ENCODE measurements at regions not wholly inside any gene's neighbourhood (a gene's known extent, or its start where the extent isn't known, plus 50 kb on each side); places are given as distances from the start of the nearest gene placed in this dataset.

DNA sequence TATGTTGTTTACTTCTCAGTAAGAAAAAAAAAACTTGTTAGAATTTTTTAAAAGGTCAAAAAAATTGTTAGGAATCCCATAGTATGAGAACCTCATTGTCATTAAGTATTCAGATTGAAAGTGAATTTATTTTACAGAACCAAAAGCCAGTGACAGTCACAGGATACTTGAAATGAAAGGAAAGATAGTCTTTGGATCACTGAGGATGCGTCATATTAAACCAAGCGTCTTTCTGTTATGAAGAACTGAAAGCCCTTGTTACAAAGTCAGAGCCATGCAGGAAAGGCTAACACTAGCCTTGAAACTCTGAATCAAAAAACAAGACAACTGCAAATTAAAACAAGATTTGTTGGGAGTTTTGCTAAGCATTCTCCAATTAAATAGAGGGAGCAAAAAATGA, 1348.0 kb upstream of the SLC10A2 start:
- TF ChIP-seq, protein P1, sequence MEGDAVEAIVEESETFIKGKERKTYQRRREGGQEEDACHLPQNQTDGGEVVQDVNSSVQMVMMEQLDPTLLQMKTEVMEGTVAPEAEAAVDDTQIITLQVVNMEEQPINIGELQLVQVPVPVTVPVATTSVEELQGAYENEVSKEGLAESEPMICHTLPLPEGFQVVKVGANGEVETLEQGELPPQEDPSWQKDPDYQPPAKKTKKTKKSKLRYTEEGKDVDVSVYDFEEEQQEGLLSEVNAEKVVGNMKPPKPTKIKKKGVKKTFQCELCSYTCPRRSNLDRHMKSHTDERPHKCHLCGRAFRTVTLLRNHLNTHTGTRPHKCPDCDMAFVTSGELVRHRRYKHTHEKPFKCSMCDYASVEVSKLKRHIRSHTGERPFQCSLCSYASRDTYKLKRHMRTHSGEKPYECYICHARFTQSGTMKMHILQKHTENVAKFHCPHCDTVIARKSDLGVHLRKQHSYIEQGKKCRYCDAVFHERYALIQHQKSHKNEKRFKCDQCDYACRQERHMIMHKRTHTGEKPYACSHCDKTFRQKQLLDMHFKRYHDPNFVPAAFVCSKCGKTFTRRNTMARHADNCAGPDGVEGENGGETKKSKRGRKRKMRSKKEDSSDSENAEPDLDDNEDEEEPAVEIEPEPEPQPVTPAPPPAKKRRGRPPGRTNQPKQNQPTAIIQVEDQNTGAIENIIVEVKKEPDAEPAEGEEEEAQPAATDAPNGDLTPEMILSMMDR (IDR thresholded peaks at IDR 0.05; ENCODE audit: borderline replicate concordance, control extremely low read depth, extremely low read depth, insufficient read depth, missing control alignments), result no peak

DNA sequence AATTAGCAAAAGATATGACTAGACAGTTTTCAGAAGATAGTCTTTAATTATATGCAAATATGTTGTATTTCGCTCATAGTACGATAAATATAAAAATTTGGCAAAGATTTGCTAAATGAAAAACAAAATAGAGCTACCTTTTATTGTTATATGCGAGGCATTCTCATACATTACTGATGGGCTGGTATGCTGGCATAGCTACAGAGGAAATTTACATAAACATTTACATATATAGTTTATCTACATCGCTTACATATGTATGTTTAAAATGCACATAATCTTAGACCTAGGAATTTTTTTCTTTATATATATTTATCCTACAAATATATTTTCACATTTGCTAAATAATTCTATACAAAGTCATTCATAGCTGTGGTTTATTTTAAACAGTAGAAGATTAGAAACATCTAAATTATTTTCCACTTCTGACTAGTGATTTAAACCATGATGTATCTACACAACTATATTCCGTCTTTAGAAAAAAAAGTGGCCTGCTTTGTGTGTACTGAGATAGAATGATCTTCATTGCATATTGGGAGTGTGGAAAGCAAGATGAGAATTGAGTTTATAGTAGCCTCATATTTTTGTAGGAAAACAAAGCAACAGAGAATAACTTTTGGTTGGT, 1345.0 kb upstream of the SLC10A2 start:
- TF ChIP-seq, protein P1 (IDR thresholded peaks at IDR 0.05; ENCODE audit: borderline replicate concordance, control extremely low read depth, extremely low read depth, insufficient read depth, missing control alignments), result no peak
- no peak for DNase-seq (ENCODE audit: low spot score)
- in situ Hi-C loops (cut with MboI; ENCODE audit: low sequenced_read_pairs, unreplicated experiment), result no loop called here

More for the DNA sequence above, 1348.0 kb upstream of the SLC10A2 start:
- no peak for DNase-seq (ENCODE audit: low spot score)
- in situ Hi-C loops (cut with MboI; ENCODE audit: low sequenced_read_pairs, unreplicated experiment), result no loop called here

DNA sequence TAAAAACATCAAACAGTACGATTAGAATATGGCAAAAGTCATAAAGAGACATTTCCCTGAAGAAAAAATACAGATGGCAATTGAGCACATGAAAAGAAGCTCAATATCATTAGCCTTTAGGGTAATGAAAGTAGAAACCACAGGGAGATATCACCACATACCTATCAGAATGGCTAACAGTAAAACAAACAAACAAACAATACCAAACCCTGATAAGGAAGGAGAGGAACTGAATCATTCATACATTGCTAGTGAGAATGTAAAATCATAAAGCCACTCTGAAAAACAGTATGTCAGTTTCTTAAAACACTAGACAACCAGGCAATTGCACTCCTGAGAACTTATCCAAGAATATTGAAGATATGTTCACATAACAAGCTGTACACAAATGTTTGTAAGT, 1342.5 kb upstream of the SLC10A2 start:
- in situ Hi-C loops (cut with MboI; ENCODE audit: low sequenced_read_pairs, unreplicated experiment), result no loop called here
- DNase-seq (ENCODE audit: low spot score), result no peak
- TF ChIP-seq, protein P1 (IDR thresholded peaks at IDR 0.05; ENCODE audit: borderline replicate concordance, control extremely low read depth, extremely low read depth, insufficient read depth, missing control alignments), result no peak

DNA sequence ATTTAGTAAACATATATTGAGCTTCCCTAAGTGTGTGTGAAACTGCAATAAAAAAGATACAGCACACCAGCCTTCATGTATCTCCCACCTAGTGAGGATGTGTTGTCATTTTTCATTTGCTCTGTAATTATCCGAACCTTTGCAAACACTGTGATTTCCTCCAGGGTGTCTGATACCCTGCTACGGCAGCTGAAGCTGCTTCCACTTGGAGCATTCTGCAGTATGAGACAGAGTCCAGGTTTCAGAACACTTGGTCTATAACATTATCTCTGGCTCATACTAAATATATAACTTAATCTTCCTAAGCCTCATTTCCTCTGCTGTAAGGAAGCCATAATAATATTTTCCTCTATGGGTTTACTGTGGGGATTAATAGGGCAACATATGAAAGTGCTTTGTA, 1338.1 kb upstream of the SLC10A2 start:
- DNase-seq (ENCODE audit: low spot score), result no peak
- TF ChIP-seq, protein P1 (IDR thresholded peaks at IDR 0.05; ENCODE audit: borderline replicate concordance, control extremely low read depth, extremely low read depth, insufficient read depth, missing control alignments), result no peak
- in situ Hi-C loops (cut with MboI; ENCODE audit: low sequenced_read_pairs, unreplicated experiment), result no loop called here

DNA sequence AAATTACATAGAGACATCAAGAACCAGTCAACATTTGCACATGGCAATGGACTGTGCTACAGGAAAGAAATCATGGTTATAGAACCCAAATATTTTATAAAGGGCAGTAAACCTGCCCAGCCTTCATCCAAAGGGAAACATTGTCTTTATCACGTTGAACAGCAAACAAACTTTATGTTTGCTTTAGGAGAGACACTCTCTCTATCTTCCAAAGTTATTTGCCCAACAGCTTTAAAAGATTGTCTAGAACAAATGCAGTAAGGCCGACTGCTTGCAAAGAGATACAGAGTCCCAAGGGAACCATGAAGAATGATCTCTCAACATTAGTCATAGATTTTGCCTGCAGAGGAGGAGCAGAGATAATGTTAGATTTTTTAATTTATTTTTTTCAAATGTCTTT, 1323.5 kb upstream of the SLC10A2 start:
- DNase-seq (ENCODE audit: low spot score), result no peak
- in situ Hi-C loops (cut with MboI; ENCODE audit: low sequenced_read_pairs, unreplicated experiment), result no loop called here
- TF ChIP-seq, protein P1 (IDR thresholded peaks at IDR 0.05; ENCODE audit: borderline replicate concordance, control extremely low read depth, extremely low read depth, insufficient read depth, missing control alignments), result no peak

DNA sequence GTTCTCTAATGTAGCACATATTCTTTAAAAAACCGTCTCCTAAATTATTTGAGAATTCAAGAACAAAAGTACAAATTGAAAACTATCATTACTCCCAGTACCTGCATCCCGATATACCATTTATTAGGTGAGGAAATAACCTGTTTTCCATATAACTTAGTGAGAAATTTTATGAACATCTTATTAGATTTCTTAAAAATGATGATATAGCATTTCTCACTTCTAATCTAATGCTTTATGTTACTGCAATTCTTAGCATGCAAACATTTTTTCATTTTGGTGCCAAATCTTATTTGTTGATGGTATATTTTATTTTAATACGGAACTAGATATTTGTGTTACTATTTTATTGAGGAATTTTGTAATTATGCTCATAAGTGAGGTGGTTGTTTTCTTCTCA, 1321.3 kb upstream of the SLC10A2 start:
- DNase-seq (ENCODE audit: low spot score), result no peak
- TF ChIP-seq, protein P1 (IDR thresholded peaks at IDR 0.05; ENCODE audit: borderline replicate concordance, control extremely low read depth, extremely low read depth, insufficient read depth, missing control alignments), result no peak
- in situ Hi-C loops (cut with MboI; ENCODE audit: low sequenced_read_pairs, unreplicated experiment), result no loop called here

All from GM13976 (cell line).